B cell (primary cell): ENCODE measurements at regions not wholly inside any gene's neighbourhood (a gene's known extent, or its start where the extent isn't known, plus 50 kb on each side); places are given as distances from the start of the nearest gene placed in this dataset.

Source experiments
- EZH2 ChIP-seq: IDR thresholded peaks from 2 replicates; pipeline ENCODE4 v1.6.1; 2012; ENCODE audit warnings: borderline replicate concordance, low read depth, mild to moderate bottlenecking, moderate library complexity, low read length; ENCODE audit not compliant: insufficient read depth, poor library complexity, severe bottlenecking
- TF ChIP-seq, protein P1 (sequence below): fragments of 200-600 bp; IDR thresholded peaks from one replicate; pipeline ENCODE4 v1.8.0; 2022; ENCODE audit warnings: antibody characterized with exemption, mild to moderate bottlenecking

DNA sequence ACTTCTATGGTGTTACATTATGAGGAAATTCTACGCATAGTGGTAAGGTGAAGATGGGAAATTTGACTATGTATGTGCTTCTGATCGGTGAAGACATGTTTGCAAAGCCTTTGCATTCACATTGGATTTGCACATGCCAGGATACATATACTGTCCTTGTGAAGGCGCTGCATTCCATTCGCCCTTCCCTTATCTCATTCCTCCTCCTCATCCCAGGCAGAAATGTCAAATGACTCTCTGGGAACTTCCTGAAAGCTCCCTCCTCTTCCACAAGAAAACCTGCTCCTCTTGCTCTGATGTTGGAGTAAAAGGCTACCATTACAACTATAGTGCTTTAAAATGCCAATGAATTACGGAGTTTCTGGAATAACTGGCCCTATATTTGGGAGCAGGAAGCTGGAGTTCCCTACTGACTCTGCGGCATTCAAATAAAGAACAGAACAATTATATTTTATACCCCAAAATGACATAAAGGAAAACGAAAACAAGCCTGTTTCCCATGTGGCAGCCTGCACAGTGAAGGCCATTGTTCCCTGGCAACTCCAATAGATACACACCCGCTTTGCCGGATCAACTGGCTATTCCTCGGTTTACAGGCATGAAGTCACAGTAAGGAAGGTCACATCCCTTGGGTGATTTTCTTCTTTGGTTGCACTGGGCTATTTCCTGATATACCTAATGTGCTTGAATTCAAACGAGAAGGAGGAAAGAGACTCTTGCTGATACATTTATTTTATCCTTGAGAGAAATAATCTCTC is 84.5 kb downstream of the AREG start:
- TF ChIP-seq, protein P1, sequence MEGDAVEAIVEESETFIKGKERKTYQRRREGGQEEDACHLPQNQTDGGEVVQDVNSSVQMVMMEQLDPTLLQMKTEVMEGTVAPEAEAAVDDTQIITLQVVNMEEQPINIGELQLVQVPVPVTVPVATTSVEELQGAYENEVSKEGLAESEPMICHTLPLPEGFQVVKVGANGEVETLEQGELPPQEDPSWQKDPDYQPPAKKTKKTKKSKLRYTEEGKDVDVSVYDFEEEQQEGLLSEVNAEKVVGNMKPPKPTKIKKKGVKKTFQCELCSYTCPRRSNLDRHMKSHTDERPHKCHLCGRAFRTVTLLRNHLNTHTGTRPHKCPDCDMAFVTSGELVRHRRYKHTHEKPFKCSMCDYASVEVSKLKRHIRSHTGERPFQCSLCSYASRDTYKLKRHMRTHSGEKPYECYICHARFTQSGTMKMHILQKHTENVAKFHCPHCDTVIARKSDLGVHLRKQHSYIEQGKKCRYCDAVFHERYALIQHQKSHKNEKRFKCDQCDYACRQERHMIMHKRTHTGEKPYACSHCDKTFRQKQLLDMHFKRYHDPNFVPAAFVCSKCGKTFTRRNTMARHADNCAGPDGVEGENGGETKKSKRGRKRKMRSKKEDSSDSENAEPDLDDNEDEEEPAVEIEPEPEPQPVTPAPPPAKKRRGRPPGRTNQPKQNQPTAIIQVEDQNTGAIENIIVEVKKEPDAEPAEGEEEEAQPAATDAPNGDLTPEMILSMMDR = no peak
- no peak for TF ChIP-seq EZH2
